HepG2 (cell line): ENCODE measurements at regions not wholly inside any gene's neighbourhood (a gene's known extent, or its start where the extent isn't known, plus 50 kb on each side); places are given as distances from the start of the nearest gene placed in this dataset.

Source experiments
- ATAC-seq: fragments of 200-7000 bp; cut with Tn5 transposase; 3 replicates; pipeline ENCODE4 v1.9.1; 2020; ENCODE audit warnings: mild to moderate bottlenecking, moderate library complexity
- BruUV-seq: library from RNA; stranded (reverse); fragments of 400-500 nt; replicated peaks from 2 replicates; lab custom pipeline; 2021; lab: Mats Ljungman, UMichigan
- CTCF ChIA-PET: fragments of 300-600 bp; formaldehyde crosslinking; extraction: SDS; loops from one replicate; lab custom pipeline; 2021; ENCODE audit warnings: low total read pairs, inconsistent platforms, low intra/inter-chr PET ratio; lab: Yijun Ruan, JAX
- POLR2A ChIA-PET: fragments of 350-600 bp; sonication (Branson Sonifier 250); formaldehyde crosslinking; loops from one replicate; lab custom pipeline; 2020; ENCODE audit warnings: antibody characterized with exemption, inconsistent platforms; lab: Yijun Ruan, JAX
- DNase-seq: peaks from one replicate; pipeline ENCODE4 v3.0.0-alpha.2; 2015; ENCODE audit warnings: low spot score
- FAIRE-seq: peaks from 3 replicates; lab custom pipeline; 2011; peaks lifted over from hg19 to GRCh38; lab: Jason Lieb, UNC
- H2AFZ ChIP-seq: one replicate; pipeline ENCODE4 v1.6.1; 2011; ENCODE audit warnings: low read length, inconsistent platforms
- H3K27ac ChIP-seq: fragments of 300-600 bp; 3 replicates; pipeline ENCODE4 v1.8.0; 2011; ENCODE audit warnings: mixed run types, mild to moderate bottlenecking, mixed read lengths, low read length, inconsistent platforms; ENCODE audit not compliant: insufficient read depth; ENCODE audit errors: extremely low read length
- H3K27me3 ChIP-seq, 2 experiments: fragments of 200-600 bp in 1 of 2; 2 replicates in 1 of 2; 3 replicates in 1 of 2; pipeline versions ENCODE4 v1.6.0 to v1.8.0; 2011; ENCODE audit warnings: low read length in 2 of 2, mild to moderate bottlenecking in 2 of 2, moderate library complexity in 2 of 2, inconsistent platforms in 1 of 2; ENCODE audit not compliant: insufficient read depth in 2 of 2, control insufficient read depth in 1 of 2
- H3K36me3 ChIP-seq, 2 experiments: fragments of 200-600 bp in 1 of 2; replicated peaks in 1 of 2; 2 replicates in 1 of 2; 3 replicates in 1 of 2; pipeline versions ENCODE4 v1.5.1 to v1.8.0; 2011; ENCODE audit warnings: low read length in 2 of 2, inconsistent platforms in 1 of 2; ENCODE audit not compliant: insufficient read depth in 2 of 2, control insufficient read depth in 1 of 2
- H3K4me1 ChIP-seq: 2 replicates; pipeline ENCODE4 v1.5.1; 2012; ENCODE audit warnings: low read length, inconsistent platforms; ENCODE audit not compliant: insufficient read depth
- H3K4me2 ChIP-seq: 2 replicates; pipeline ENCODE4 v1.6.0; 2011; ENCODE audit warnings: low read depth, low read length, inconsistent platforms
- H3K4me3 ChIP-seq, 3 experiments: fragments of 200-600 bp in 1 of 3; sonication (generic), shearing (Covaris generic) in 1 of 3; replicated peaks in 1 of 3; 2 replicates each; pipeline ENCODE4 v1.5.1; 2011 to 2016; ENCODE audit warnings: low read length in 3 of 3, inconsistent platforms in 2 of 3, low read depth in 2 of 3, mild to moderate bottlenecking in 2 of 3, control low read depth in 1 of 3, mixed read lengths in 1 of 3; ENCODE audit not compliant: insufficient read depth in 1 of 3
- H3K79me2 ChIP-seq: one replicate; pipeline ENCODE4 v1.6.1; 2011; ENCODE audit warnings: low read length, inconsistent platforms; ENCODE audit not compliant: insufficient read depth
- H3K9ac ChIP-seq: 2 replicates; pipeline ENCODE4 v1.6.0; 2011; ENCODE audit warnings: mild to moderate bottlenecking, low read depth, low read length, inconsistent platforms; ENCODE audit not compliant: insufficient read depth
- H3K9me3 ChIP-seq: 2 replicates; pipeline ENCODE4 v1.5.1; 2012; ENCODE audit warnings: mild to moderate bottlenecking, low read length
- H4K20me1 ChIP-seq: 2 replicates; pipeline ENCODE4 v1.6.0; 2011; ENCODE audit warnings: inconsistent platforms, mild to moderate bottlenecking, low read length, moderate library complexity; ENCODE audit not compliant: insufficient read depth
- ATM ChIP-seq: fragments of 450-650 bp; IDR thresholded peaks from 2 replicates; pipeline ENCODE4 v1.7.1; 2017; ENCODE audit warnings: mild to moderate bottlenecking, borderline replicate concordance
- MIXL1 ChIP-seq: IDR thresholded peaks from 2 replicates; pipeline ENCODE4 v1.6.1; 2016
- ZNF460 ChIP-seq: sonication (generic); formaldehyde crosslinking; IDR thresholded peaks from 2 replicates; pipeline ENCODE4 v1.5.1; 2020; ENCODE audit warnings: missing genetic modification reagents, mild to moderate bottlenecking, borderline replicate concordance
- WGBS: methylation state at CpG from one replicate; pipeline ENCODE4 v1.1.6; 2017; ENCODE audit warnings: low lambda C conversion rate; 5-methylcytosine and 5-hydroxymethylcytosine counted together
- in situ Hi-C: cut with HindIII; loops from 2 replicates; pipeline ENCODE4 v1.10.0; 2017; ENCODE audit warnings: low pct_unique_long_range_greater_than_20kb; ENCODE audit not compliant: extremely low pct_ligation_motif_present
- intact Hi-C: fragments of 100-400 bp; cut with micrococcal nuclease; formaldehyde crosslinking; loops from one replicate; pipeline ENCODE4 v1.10.0; 2022; ENCODE audit not compliant: unreplicated experiment
- TF ChIP-seq, protein P1 (sequence below): sonication (generic); formaldehyde crosslinking; IDR thresholded peaks from 2 replicates; pipeline ENCODE4 v1.5.0; 2020; ENCODE audit warnings: missing genetic modification reagents
- TF ChIP-seq, protein P2 (sequence below), 2 experiments: IDR thresholded peaks; 2 replicates each; pipeline ENCODE4 v1.6.1; 2011 to 2012; ENCODE audit warnings: low read length in 2 of 2, borderline replicate concordance in 1 of 2, low read depth in 1 of 2, mild to moderate bottlenecking in 1 of 2, moderate library complexity in 1 of 2

DNA sequence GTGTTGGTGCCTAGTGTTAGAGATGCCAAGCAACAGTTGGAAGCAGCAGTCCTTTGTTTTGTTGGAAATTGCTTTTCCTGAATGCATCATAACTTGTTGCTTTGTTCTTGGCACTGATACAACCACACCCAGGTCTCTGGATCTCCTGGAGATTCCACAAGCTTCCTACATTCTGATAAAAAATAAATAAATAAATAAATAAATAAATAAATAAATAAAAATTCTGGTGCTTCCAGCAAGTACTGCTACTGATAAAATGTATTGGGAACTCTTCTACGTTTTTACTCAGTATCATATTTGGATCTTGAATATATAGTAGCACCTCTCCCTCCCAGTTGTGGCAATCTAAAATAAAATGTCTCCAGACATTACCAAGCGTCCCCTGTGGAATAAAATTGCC is 62.7 kb upstream of the GRID2 start:
- in situ Hi-C loops (no loop called here), intact Hi-C loops (no loop called here)
- no peaks in the 10 kb centered on the region for H4K20me1 ChIP-seq
- DNase-seq: no peak
- POLR2A ChIA-PET: no interaction called here
- WGBS: 6% methylated on average over 2 of the region's 2 CpGs
- H3K27me3 ChIP-seq: no peaks in the 10 kb centered on the region
- no peaks in the 10 kb centered on the region for H3K4me1 ChIP-seq
- TF ChIP-seq, protein P1, sequence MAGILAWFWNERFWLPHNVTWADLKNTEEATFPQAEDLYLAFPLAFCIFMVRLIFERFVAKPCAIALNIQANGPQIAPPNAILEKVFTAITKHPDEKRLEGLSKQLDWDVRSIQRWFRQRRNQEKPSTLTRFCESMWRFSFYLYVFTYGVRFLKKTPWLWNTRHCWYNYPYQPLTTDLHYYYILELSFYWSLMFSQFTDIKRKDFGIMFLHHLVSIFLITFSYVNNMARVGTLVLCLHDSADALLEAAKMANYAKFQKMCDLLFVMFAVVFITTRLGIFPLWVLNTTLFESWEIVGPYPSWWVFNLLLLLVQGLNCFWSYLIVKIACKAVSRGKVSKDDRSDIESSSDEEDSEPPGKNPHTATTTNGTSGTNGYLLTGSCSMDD (CRISPR knock-in tag): no peak
- TF ChIP-seq, protein P2, sequence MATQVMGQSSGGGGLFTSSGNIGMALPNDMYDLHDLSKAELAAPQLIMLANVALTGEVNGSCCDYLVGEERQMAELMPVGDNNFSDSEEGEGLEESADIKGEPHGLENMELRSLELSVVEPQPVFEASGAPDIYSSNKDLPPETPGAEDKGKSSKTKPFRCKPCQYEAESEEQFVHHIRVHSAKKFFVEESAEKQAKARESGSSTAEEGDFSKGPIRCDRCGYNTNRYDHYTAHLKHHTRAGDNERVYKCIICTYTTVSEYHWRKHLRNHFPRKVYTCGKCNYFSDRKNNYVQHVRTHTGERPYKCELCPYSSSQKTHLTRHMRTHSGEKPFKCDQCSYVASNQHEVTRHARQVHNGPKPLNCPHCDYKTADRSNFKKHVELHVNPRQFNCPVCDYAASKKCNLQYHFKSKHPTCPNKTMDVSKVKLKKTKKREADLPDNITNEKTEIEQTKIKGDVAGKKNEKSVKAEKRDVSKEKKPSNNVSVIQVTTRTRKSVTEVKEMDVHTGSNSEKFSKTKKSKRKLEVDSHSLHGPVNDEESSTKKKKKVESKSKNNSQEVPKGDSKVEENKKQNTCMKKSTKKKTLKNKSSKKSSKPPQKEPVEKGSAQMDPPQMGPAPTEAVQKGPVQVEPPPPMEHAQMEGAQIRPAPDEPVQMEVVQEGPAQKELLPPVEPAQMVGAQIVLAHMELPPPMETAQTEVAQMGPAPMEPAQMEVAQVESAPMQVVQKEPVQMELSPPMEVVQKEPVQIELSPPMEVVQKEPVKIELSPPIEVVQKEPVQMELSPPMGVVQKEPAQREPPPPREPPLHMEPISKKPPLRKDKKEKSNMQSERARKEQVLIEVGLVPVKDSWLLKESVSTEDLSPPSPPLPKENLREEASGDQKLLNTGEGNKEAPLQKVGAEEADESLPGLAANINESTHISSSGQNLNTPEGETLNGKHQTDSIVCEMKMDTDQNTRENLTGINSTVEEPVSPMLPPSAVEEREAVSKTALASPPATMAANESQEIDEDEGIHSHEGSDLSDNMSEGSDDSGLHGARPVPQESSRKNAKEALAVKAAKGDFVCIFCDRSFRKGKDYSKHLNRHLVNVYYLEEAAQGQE (IDR thresholded peaks at IDR 0.05; ENCODE audit: borderline replicate concordance in 1 of 2, low read depth in 1 of 2, low read length in 2 of 2): no peak
- TF ChIP-seq MIXL1 (no peak), ZNF460 (CRISPR knock-in tag) (no peak), ATM (no peak)
- TF ChIP-seq, all 625 proteins: peak for 0
- Histone ChIP-seq H3K4me2 (no peak overlapping the region), H3K79me2 (no peaks in the 10 kb centered on the region), H3K36me3 (no peaks in the 10 kb centered on the region), H3K4me3 (no peak overlapping the region), H3K9ac (no peak overlapping the region), H2AFZ (no peak overlapping the region), H3K9me3 (peaks cover 39% of the 10 kb centered on the region), H3K27ac (no peak overlapping the region)
- CTCF ChIA-PET: no interaction called here
- BruUV-seq: no TSS peak
- ATAC-seq (no peak), FAIRE-seq (no peak)
